ENCODE measurements at regions not wholly inside any gene's neighbourhood (a gene's known extent, or its start where the extent isn't known, plus 50 kb on each side); places are given as distances from the start of the nearest gene placed in this dataset.
"Not testable (repeated sequence)": the region's sequence is repeated elsewhere in the genome, so short reads cannot be mapped to it uniquely, and the experiment has no call there.

DNA sequence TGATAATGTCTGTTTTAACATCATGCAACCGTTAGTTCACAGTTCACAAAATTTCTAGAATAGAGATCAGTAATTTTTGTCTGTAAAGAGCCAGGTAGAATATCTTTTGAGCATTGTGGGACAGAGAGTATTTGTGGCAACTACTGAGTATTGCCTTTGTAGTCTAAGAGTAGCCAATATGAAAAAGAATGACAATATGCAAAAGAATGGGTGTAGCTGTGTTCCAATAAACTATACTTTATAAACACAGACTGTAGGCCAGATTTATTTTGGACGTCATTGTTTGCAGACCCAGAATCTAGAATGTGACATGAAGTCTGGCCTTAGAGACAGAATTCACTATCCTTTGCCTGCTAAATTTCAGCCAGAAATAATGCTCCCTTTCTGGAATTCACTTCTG lies 694.1 kb upstream of the MMS22L start:
- Mint-ChIP-seq H3K27ac (no peak overlapping the region), H3K27me3 (ENCODE audit: insufficient read depth) (no peaks in the 10 kb centered on the region), H3K4me3 (no peak overlapping the region), H3K9me3 (peaks cover 27% of the 10 kb centered on the region), H3K4me1 (ENCODE audit: low read depth) (no peaks in the 10 kb centered on the region), H3K36me3 (ENCODE audit: low read depth) (no peaks in the 10 kb centered on the region)
- no peak for DNase-seq
- TF ChIP-seq, protein P1, sequence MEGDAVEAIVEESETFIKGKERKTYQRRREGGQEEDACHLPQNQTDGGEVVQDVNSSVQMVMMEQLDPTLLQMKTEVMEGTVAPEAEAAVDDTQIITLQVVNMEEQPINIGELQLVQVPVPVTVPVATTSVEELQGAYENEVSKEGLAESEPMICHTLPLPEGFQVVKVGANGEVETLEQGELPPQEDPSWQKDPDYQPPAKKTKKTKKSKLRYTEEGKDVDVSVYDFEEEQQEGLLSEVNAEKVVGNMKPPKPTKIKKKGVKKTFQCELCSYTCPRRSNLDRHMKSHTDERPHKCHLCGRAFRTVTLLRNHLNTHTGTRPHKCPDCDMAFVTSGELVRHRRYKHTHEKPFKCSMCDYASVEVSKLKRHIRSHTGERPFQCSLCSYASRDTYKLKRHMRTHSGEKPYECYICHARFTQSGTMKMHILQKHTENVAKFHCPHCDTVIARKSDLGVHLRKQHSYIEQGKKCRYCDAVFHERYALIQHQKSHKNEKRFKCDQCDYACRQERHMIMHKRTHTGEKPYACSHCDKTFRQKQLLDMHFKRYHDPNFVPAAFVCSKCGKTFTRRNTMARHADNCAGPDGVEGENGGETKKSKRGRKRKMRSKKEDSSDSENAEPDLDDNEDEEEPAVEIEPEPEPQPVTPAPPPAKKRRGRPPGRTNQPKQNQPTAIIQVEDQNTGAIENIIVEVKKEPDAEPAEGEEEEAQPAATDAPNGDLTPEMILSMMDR (IDR thresholded peaks at IDR 0.05): no peak

GRCh38 chr6:97978855-97979271 lies 695.8 kb upstream of the MMS22L start:
- Mint-ChIP-seq H3K4me1 (ENCODE audit: low read depth) (no peaks in the 10 kb centered on the region), H3K4me3 (no peak overlapping the region), H3K9me3 (peaks cover 34% of the 10 kb centered on the region), H3K27ac (no peak overlapping the region), H3K27me3 (ENCODE audit: insufficient read depth) (no peaks in the 10 kb centered on the region), H3K36me3 (ENCODE audit: low read depth) (no peaks in the 10 kb centered on the region)
- no peak for DNase-seq
- TF ChIP-seq, protein P1 (IDR thresholded peaks at IDR 0.05): no peak

DNA sequence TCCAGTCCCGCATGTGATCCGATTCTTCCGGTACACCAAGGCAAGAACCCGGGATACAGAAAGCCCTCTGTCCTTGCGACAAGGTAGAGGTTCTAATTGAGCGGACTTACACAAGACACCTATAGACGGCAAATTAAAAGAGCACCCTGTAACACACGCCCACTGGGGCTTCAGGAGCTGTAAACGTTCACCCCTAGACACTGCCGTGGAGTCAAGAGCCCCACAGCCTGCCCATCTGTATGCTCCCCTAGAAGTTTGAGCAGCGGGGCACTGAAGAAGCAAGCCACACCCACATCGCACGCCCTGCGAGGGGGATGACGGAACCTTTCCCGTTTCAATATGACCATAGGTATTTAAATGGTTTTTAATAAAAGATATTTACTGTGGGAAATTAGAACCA lies 696.3 kb upstream of the MMS22L start:
- H3K27ac Mint-ChIP-seq; H3K4me1 Mint-ChIP-seq (ENCODE audit: low read depth); H3K27me3 Mint-ChIP-seq (ENCODE audit: insufficient read depth); DNase-seq; H3K36me3 Mint-ChIP-seq (ENCODE audit: low read depth); H3K4me3 Mint-ChIP-seq: not testable (repeated sequence)
- H3K9me3 Mint-ChIP-seq: peaks cover 30% of the 10 kb centered on the region

GRCh38 chr6:97989451-97989850 lies 706.4 kb upstream of the MMS22L start:
- no peaks in the 10 kb centered on the region; the same call in 1 of the 2 replicates for H3K27me3 Mint-ChIP-seq (ENCODE audit: insufficient read depth)
- no peak for DNase-seq
- no peak overlapping the region for H3K4me3 Mint-ChIP-seq
- H3K9me3 Mint-ChIP-seq: peaks cover 7% of the 10 kb centered on the region; the same call in 1 of the 2 replicates
- TF ChIP-seq, protein P1 (IDR thresholded peaks at IDR 0.05): no peak
- H3K4me1 Mint-ChIP-seq (ENCODE audit: low read depth): no peaks in the 10 kb centered on the region
- no peaks in the 10 kb centered on the region for H3K36me3 Mint-ChIP-seq (ENCODE audit: low read depth)
- no peak overlapping the region for H3K27ac Mint-ChIP-seq

DNA sequence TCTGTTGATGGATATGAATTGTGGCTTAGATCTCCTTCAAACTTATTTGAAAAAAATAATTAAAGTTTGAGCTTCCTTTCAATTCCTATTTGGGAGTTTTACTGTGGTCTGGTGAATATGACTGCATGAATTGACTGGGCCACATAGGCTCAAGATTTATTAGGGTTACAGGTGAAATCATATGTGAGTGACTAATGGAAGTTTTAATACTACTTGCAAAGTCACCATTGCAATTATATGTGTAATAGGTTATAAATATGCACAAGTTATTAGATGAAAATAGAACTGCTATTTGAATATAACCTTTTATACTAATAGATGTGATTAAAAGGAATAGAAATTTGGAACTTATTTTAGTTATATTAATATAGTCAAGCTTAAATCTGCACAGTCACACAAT lies 712.1 kb upstream of the MMS22L start:
- H3K27ac Mint-ChIP-seq: no peak overlapping the region
- H3K36me3 Mint-ChIP-seq (ENCODE audit: low read depth): no peaks in the 10 kb centered on the region
- no peak overlapping the region for H3K4me3 Mint-ChIP-seq
- H3K4me1 Mint-ChIP-seq (ENCODE audit: low read depth): no peaks in the 10 kb centered on the region
- no peak for DNase-seq
- H3K9me3 Mint-ChIP-seq: peaks cover 15% of the 10 kb centered on the region
- no peaks in the 10 kb centered on the region; the same call in 1 of the 2 replicates for H3K27me3 Mint-ChIP-seq (ENCODE audit: insufficient read depth)
- TF ChIP-seq, protein P1 (IDR thresholded peaks at IDR 0.05): no peak

DNA sequence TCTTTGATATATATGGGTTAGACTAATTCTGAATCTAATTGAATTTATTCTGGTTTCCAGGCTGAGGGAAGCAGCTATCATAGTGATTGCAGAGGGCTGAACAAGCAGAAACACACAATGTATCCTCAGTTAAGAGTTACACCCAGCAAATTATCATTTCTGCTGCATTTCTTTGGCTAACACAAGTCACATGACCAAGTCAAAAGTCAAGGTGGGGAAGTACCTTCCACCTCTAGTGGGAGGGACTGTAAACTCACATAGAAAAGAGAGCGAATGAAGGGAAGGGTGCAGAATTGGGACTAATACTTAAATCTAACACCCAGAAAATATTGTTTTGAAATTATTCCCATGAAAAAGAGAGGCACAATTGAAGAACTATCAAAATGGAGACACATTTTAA lies 719.7 kb upstream of the MMS22L start:
- H3K27me3 Mint-ChIP-seq (ENCODE audit: insufficient read depth): no peaks in the 10 kb centered on the region
- no peak overlapping the region for H3K4me3 Mint-ChIP-seq
- TF ChIP-seq, protein P1 (IDR thresholded peaks at IDR 0.05): no peak
- no peak overlapping the region for H3K27ac Mint-ChIP-seq
- no peak for DNase-seq
- H3K9me3 Mint-ChIP-seq: peaks cover 20% of the 10 kb centered on the region
- no peaks in the 10 kb centered on the region for H3K36me3 Mint-ChIP-seq (ENCODE audit: low read depth)
- no peaks in the 10 kb centered on the region for H3K4me1 Mint-ChIP-seq (ENCODE audit: low read depth)
